ENCODE measurements at regions not wholly inside any gene's neighbourhood (a gene's known extent, or its start where the extent isn't known, plus 50 kb on each side); places are given as distances from the start of the nearest gene placed in this dataset.

DNA sequence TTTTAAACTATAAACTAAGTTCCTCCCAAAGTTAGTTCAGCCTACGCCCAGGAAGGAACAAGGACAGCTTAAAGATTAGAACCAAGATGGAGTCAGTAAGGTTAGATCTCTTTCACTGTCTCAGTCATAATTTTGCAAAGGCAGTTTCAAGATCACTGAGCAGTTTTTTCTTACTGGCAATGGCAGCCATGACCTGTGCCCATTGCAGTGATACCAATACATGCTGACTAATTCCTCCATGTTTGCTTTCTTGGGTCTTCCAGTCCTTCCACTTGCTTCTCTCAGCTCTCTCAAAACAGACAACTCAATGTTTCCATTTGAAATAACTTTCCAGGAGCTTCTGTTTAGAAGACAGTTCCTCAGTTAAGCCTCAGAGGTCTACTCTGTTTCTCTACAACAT, 79.5 kb downstream of the PCDH18 start:
- TF ChIP-seq, protein P1, sequence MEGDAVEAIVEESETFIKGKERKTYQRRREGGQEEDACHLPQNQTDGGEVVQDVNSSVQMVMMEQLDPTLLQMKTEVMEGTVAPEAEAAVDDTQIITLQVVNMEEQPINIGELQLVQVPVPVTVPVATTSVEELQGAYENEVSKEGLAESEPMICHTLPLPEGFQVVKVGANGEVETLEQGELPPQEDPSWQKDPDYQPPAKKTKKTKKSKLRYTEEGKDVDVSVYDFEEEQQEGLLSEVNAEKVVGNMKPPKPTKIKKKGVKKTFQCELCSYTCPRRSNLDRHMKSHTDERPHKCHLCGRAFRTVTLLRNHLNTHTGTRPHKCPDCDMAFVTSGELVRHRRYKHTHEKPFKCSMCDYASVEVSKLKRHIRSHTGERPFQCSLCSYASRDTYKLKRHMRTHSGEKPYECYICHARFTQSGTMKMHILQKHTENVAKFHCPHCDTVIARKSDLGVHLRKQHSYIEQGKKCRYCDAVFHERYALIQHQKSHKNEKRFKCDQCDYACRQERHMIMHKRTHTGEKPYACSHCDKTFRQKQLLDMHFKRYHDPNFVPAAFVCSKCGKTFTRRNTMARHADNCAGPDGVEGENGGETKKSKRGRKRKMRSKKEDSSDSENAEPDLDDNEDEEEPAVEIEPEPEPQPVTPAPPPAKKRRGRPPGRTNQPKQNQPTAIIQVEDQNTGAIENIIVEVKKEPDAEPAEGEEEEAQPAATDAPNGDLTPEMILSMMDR (IDR thresholded peaks at IDR 0.05 in 2 of 3, conservative IDR thresholded peaks at IDR 0.05 in 1 of 3; ENCODE audit: control insufficient read depth in 2 of 3, extremely low read depth in 1 of 3, insufficient read depth in 1 of 3, low read depth in 3 of 3, low read length in 3 of 3), result no peak
- TF ChIP-seq GABPA (IDR thresholded peaks at IDR 0.05; ENCODE audit: low read depth) (no peak), POLR2A (IDR thresholded peaks at IDR 0.05; ENCODE audit: low read depth, low read length) (no peak)
